HUDEP-2 (cell line): ENCODE measurements at regions not wholly inside any gene's neighbourhood (a gene's known extent, or its start where the extent isn't known, plus 50 kb on each side); places are given as distances from the start of the nearest gene placed in this dataset.

ENCODE experiments used
- DNase-seq, 76 experiments: peaks; one replicate each; lab custom pipeline; 2025; ENCODE audit not compliant: unreplicated experiment in 76 of 76; lab: John Stamatoyannopoulos, UW

DNA sequence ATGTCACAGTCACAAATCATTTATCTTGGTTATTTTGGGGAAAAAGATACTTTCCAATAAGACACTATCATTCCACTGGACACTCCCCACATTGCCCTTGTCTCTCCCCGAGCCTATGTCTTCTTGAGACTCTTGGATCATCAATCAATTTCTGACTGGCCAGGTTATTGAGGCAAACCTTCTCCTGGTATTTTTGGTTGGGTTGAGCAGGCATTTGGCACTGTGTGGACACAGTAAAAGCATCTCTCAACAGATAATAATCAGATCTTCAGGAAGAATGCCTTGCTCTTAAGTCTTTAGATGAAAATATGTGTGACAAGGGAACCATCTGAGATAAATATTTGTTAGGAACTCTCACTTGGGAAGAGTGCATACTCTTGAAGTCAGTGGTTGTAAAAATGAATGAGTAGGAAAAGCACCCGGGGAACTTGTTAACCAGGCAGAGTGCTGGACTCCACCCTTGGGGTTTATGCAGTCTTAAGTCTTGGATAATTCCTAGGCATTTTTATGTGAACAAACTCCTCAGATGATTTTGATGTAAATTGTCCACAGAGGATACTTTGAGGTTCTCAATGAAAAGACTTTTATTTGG, 223.8 kb upstream of the CLINT1 start:
- no peak for DNase-seq

DNA sequence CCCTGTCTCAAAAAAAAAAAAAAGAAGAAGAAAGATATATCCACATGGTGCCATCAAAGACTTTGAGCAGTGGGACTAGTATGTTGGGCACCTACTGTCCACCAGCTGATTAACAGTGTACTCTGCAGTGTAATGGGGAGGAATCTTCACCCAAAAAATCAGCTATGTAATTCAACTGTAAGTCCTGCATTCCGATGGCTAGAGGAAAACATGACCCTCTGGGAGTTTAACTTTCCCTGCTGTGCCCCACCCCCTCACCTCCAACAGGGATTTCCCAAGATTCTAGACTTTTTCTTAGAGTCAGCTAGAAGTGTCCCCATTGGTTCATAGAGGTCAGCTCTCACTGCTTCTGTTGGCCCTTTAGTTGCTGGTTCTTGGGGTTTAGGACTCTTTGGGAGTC, 221.2 kb upstream of the CLINT1 start:
- no peak for DNase-seq

DNA sequence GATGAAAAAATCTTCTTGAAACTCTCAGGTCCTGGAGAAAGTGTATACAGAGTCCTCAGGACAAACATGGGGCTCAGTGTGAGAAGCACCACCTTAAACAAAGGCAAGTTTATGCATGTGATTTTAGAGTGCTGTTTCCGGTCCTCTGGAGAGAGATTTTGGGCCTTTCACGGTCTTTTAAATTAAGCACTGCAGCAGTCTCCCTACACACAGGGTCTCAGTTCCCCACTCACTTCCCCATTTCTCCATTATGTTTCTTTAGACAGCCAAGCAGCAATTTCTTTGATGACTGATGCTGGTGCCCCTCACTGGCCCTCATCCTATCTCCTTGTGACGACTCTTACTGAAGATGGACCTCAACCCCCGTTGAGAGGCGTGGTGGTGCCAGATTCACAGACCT, 220.2 kb upstream of the CLINT1 start:
- DNase-seq, result no peak

DNA sequence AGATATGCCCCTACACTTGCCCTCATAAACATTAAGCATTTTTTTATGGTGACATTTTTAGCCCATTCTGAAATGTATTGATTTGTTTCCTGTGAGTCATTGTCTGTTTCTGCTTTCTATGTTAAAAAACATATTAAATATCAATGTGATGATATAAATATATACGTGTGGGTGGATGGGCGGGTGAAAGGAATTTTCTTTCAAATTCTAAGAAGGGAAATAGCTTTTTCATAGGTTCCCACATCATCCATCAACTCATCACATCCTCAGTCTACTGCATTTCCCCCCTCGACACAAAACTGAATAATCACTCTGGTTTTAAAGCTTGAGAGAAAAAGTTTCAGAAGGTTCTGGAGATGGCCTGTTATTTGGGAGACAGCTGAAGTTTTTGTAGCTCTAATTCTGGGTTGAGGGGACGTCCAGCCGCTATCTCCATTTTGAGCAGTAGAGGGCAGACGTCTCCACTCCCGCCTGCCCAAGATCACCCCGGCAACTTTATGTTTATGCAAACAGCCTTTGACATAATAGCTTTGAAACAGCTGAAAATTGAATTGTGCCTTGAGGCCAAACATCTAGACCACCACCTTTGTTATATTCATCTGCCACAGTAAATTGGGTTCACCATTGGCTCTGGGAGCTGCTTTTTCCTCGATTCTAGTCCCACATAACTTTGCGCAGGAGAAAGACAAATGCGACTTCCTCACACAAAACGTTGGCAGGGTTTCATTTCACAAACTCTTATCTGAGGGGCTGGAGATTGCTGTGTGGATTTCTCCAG, 216.2 kb upstream of the CLINT1 start:
- DNase-seq, result peak in 27 of 76 experiments; percentile 0 to 36 (median 9)

DNA sequence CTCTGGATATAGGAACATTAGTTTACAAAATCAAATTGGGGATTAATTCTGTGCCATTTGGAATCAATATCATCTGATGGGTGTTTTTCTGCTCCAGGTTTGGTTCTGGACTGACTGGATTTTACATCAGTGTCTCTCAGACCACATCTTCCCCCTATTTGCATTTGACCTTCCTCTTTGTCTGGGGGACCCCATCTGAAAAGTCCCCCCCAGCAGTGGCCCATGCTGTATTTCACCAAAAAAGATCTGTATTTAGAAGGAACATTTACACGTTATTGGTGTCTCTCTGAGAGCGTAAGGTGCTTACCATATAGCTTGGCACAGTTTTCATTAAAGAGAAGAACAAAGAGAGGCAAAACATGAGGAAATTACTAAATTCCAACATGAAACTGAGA, 215.6 kb upstream of the CLINT1 start:
- no peak for DNase-seq

DNA sequence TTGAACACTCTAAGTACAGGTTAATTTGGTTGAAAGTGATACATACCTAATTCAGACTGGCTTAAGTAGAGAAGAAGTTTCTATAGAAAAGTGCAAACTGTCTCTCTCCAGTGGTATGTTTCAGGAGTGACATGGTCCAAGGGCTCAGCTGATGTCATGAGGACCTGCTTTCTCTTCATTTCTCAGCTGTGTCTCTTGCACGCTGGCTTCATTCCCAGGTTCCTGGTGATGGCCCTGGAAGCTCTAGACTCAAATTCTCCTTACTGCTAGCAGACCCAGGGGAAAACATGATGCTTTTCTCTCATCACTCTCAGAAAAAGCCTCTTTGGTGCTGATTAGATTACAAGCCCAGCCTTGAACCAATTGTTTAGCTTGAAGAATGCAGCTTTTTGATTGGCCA, 211.9 kb upstream of the CLINT1 start:
- DNase-seq, result no peak

DNA sequence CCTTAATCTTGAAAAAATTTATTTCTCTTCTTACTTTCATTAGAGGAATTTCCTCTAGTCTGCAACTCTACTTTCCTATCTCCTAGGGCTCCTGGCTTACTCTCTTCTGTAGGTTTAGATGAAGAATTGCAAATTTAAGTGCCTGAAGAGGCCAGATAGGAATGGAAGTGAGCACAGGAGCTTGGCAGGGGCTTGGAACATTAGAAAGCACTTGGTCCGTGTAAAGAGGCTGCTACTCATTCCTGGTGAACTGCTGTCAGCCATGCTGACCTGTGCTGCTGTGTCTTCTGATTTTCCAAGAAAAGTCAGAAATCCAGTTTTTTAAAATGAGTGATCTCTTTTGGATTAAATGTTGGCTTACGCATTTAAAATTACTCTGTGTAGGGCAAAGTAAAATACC, 210.9 kb upstream of the CLINT1 start:
- no peak for DNase-seq

DNA sequence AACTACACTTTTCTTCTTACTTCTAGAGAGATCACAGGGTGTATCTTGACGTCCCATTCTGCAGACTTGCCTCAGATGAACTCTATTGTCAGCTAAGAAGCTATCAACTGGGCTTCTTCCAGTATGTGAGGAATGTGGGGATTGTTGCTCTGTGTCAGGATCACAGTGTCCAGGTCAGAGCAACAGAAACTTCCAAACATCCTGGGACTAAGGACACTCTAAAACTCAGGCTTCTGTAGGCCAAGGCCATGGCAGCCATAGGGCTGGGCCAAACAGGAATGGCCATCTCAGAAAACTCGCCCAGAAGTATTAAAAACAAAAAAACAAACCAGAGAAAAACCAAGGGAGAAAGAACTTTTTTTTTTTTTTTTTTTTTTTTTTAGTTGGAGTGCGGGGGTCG, 210.0 kb upstream of the CLINT1 start:
- no peak for DNase-seq

DNA sequence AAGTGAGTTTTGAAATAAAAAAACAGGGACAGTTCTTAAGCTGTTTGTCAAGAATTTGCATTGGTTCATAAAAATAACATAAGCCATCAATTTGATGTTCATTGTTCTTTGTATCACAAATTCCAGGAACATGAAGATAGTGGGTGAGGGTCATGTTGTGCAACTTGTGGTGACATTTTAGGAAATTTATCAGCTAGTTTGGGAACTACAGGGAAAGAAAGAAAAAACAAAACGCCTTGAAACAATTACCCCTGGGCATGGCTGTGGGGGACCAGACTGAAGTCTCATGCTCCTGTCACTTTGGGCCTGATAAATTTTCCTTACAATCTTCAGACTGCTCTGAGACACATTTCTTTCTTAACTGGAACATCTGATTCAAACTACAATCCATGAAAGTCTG, 207.1 kb upstream of the CLINT1 start:
- DNase-seq, result no peak

DNA sequence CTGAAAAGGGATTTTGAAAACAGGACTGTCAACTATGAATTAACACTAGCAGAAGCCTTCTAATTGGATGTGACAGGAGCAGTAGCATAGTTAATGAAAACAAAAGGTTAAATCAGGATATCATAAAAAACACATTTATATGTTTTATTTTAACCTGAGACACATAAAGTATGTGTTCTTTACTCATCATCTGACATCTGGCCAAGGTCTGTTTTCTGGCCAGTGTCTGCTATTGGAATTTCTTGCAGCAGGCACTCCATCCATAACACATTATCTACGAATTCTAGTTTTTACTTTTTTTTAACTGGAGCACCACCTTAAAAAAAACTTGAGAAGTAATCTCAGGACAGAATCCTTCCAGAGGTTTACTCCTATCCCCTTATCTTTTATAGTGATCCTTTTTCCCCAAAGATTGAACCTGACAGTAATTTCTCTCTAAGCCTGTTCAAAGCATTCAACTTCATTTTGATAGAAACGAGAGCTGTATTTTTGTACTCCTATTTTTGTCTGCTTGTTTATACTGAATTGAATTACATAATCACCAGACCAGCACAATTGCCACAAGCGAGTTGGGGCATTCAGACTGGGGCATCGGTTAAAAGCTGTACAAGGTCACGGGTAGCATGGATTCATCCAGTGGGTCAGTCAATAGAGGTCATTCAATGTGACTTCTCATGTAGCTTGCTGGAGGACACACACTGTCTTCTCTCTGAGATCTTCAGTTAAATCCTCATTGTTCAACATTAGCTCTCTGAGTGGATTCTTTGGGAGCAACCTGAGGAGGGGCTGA, 205.6 kb upstream of the CLINT1 start:
- DNase-seq, result no peak

DNA sequence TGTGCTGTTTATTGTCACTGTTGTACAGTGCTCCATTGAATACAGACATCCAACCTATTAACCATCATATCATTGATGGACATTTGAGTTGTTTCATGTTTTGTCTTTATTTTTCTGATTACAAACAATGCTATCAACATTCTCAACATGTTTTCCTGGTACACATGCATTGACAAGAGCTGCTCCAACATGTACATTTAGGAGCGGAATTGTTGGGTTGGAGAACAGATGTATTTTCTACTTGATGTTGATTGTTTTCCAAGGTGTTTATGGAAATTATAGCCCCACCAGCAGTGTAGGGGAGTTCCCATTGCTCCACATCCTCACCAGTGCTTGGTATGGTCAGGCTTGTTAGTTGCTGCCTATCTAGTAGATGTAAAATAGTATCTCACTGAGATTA, 204.1 kb upstream of the CLINT1 start:
- DNase-seq, result no peak

DNA sequence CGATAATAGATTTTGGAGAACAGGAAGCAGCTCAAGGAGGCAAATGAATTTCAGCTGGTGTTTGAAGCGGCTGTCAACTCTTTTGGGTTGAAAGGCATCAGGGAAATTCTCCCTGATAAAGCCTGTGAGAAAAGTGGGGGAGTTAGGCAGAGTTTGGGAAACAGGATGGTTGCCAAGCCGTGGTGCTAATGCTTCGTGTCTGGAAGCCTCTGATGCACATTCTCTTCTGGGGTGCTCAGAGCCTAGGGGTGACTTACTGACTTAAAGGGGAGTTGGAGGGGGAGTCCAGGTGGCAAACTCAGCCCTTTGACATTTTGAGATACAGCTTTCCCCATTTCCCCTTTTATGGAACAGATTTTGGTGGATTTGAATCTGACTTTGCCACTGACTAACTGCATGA, 202.5 kb upstream of the CLINT1 start:
- no peak for DNase-seq

DNA sequence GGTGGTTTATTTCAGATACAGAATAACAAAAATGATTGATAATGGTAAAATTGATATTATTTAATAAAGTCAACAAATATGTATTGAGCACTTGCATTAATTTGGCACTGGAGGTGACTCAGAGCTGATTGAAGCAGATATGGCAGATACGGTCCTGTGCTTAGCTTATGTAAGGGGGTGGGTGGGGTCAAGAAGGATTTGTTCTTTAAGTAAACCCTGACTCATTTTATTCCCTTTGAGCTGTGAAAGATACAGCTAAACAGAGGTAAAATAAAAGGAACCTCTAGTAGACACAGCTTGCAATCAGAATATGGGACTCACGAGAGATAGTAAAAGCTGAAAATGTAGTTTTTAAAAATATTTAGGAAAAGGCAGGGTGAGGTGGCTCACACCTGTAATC, 201.3 kb upstream of the CLINT1 start:
- DNase-seq, result no peak

DNA sequence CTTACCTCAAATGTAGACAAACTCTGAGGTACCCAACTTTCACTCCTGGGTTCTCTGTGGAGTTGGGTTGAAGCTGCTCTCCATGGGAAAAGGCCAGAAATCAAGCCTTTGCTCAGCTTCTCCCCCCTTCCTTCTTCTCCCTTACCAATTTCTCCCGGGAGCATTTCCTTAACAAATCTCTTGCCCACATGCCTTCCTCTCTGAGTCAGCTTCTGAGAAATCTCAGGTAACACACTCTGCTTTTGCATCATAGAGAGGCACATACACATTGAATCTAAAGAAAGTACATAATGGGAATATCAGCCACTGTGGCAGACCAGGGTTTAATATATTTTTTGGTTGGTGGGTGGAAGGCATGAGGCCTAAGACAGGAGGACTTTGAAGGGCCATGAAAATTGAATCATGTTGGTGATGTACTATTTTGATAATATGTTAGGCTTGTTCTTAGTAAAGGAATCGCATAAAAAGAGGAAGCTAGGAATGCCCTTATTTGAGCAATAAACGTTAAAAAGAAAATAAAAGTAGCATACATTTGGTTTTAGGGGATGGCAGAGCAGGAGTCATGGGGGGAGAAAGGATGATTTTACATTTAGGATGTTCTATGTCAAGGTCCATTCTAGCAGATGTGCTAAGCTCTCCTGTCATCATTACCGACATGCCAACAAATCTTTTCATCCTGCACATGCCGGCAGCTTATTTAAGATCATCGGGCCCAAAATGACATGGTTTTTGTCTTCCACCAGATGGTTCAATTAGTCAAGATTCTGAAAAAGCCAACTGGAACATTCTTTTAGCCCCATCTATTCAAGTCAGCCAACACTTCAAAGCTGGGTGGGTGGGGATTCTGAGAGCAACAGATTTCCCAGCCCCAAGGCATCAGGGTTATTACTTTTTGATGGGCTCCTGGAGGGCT, 199.5 kb upstream of the CLINT1 start:
- no peak for DNase-seq

DNA sequence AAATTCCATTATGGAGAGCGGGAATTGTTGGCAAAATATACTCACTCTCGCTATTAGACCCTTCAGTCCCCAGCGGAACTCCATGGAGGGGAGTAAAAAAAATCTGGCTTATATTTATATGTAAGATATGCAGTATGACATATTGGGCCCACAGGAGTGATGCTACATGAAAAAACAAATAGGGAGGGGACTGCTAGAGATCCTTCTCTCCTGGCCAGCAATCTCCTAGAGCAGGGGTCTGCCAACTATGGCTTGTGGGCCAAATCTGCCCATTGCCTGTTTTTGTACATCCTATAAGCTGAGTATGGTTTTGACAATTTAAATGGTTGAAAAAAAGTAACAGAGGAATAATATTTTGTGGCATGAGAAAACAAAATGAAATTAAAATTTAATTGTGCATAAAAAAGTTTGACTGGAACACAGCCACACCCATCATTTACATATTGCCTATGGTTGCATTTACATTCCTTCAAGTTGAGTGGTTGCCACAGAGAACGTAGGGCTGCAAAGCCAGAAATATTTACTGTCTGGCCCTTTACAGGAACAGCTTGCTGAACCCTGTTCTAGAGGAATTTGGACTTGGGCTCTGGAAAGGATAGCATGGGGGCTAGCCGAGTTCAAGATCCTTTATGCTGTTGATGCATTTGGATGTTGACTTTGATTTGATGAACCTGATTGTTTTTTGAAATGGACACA, 197.3 kb upstream of the CLINT1 start:
- no peak for DNase-seq

DNA sequence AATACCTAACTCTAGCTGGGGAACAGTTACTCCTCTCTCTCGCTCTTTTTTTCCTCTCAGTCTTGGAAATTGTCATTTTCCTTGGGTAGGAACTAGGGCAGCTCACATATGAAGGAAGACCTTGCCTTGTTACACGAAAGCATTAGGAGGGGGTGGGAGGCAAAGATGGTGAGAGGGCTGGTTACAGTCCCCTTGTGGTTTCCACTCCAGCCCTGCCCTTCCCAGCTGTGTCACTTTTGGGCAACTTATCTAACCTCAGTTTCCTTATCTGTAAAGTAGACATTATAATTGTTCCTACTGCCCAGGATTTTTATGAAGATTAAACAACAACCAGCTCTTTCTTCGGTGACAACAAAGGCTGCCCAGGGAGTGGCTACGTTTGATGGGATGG, 196.2 kb upstream of the CLINT1 start:
- DNase-seq, result no peak

DNA sequence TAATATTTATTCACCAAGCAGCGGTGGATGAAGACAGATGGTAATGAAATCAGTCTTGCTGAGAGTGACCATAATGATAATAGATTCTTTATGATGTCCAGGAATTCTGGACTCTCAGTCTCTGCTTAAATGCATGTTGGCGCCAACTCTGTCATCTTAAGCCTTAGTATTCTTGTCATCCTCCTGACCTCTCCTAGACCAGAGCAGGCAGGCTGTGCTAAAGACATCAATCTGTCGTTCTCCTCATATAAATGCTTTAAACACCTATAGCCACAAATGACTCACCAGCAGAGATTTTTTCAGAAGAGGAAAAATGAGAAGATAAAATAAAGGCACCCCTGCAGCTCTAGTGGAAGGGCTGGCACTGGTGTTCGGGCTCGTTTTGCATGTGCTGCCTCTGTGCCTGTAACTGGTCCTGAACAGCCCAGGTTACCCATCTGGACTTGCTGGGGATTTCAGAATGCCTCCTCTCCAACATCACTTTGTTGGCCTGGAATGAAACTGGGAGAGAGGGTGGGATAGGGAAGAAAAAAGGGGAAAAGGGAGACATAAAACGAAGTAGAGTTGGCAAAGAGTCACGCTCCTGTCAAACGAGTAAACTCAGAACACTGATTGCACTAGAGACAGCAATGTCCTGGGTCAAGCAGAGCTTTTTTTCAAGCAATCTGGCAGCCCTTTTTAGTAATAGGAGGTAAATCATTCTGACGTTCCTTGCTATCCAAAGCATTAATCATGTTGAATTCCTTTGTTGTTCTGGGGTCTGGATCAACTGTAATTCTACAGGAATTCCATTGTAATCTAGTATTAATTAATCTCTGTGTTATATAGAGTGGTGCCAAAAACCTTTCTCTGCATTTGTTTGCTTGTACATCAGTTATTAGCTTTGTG, 195.5 kb upstream of the CLINT1 start:
- no peak for DNase-seq

DNA sequence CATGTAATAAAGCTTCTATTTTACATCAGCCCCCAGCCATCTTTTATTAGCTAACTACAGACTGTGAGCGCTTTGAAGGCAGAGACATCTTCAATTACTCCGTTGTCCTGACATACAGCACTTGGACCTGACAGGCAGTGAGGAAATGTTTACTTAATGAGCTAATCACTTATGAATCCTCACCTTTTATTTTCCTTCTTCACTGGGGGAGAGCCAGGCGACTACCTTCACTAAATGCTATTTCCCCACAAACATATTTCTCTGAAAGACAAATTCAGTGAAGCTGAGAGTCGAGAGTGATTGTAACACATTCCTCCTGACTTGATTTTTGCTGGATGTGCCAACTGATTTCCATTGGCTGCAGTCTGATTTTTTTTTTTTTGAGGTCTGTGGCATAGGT, 192.1 kb upstream of the CLINT1 start:
- DNase-seq, result no peak

DNA sequence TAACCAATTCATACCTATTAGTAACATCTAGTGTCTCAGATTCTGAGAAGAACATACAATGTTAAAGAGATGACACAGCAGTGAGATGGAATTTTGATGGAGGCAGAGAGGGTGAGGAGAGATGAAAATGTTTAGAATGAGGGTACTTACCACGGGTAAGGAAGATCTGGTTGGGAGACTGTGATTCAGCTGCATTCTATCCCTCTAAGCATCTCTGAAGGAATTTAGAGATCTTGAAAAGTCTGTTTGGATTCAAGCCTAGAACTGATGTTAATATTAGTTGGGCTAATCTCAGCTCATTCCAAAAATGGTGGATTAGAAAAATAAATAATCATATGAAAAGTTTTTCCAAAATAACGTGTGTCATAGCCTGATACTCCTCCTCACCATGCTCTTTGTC, 191.5 kb upstream of the CLINT1 start:
- DNase-seq, result no peak
